SK-N-SH (cell line): ENCODE measurements at regions not wholly inside any gene's neighbourhood (a gene's known extent, or its start where the extent isn't known, plus 50 kb on each side); places are given as distances from the start of the nearest gene placed in this dataset.
"Not testable (repeated sequence)": the region's sequence is repeated elsewhere in the genome, so short reads cannot be mapped to it uniquely, and the experiment has no call there.

ENCODE experiments used
- CTCF ChIA-PET: fragments of 300-600, 350-600 bp; formaldehyde crosslinking; extraction: SDS; loops from one replicate; lab custom pipeline; 2021; lab: Yijun Ruan, JAX
- POLR2A ChIA-PET: fragments of 350-600 bp; sonication (Branson Sonifier 250); formaldehyde crosslinking; extraction: SDS; loops from one replicate; lab custom pipeline; 2020; ENCODE audit warnings: antibody characterized with exemption, inconsistent platforms; lab: Yijun Ruan, JAX
- DNase-seq: peaks from one replicate; pipeline ENCODE4 v3.0.0; 2012
- H2AFZ ChIP-seq: fragments of 200-600 bp; sonication (generic); 2 replicates; pipeline ENCODE4 v1.8.1; 2016; ENCODE audit warnings: antibody characterized with exemption, mild to moderate bottlenecking, low read depth
- H3F3A ChIP-seq: fragments of 200-600 bp; sonication (generic); replicated peaks from 2 replicates; pipeline ENCODE3; 2016; ENCODE audit warnings: antibody characterized with exemption, mild to moderate bottlenecking; ENCODE audit not compliant: insufficient read depth
- H3K27ac ChIP-seq, 2 experiments: fragments of 200-500 bp in 1 of 2; fragments of 200-600 bp in 1 of 2; sonication (Bioruptor generic) in 1 of 2; sonication (generic), shearing (Covaris generic) in 1 of 2; 2 replicates each; pipeline versions ENCODE4 v1.5.1 to v1.6.1; 2014 to 2016; ENCODE audit warnings: low read depth in 2 of 2, inconsistent platforms in 1 of 2, low read length in 1 of 2, mild to moderate bottlenecking in 1 of 2, mixed read lengths in 1 of 2
- H3K27me3 ChIP-seq: fragments of 200-600 bp; sonication (generic), shearing (Covaris generic); 2 replicates; pipeline ENCODE4 v1.6.1; 2016; ENCODE audit warnings: mixed run types; ENCODE audit not compliant: insufficient read depth
- H3K36me3 ChIP-seq, 2 experiments: fragments of 200-500 bp in 1 of 2; fragments of 200-600 bp in 1 of 2; sonication (Bioruptor generic) in 1 of 2; sonication (generic) in 1 of 2; replicated peaks in 1 of 2; 2 replicates each; pipeline versions ENCODE3 to v1.5.1; 2014 to 2016; ENCODE audit warnings: low read length in 1 of 2, mild to moderate bottlenecking in 1 of 2; ENCODE audit not compliant: insufficient read depth in 2 of 2, control insufficient read depth in 1 of 2
- H3K4me1 ChIP-seq, 2 experiments: fragments of 200-500 bp in 1 of 2; fragments of 200-600 bp in 1 of 2; sonication (Bioruptor generic) in 1 of 2; sonication (generic), shearing (Covaris generic) in 1 of 2; 2 replicates each; pipeline versions ENCODE4 v1.5.1 to v1.6.1; 2014 to 2016; ENCODE audit warnings: low read depth in 1 of 2, low read length in 1 of 2, mixed run types in 1 of 2; ENCODE audit not compliant: insufficient read depth in 2 of 2, control insufficient read depth in 1 of 2
- H3K4me2 ChIP-seq: fragments of 200-600 bp; sonication (generic), shearing (Covaris generic); 2 replicates; pipeline ENCODE4 v1.6.1; 2017; ENCODE audit warnings: mixed run types
- H3K4me3 ChIP-seq, 2 experiments: fragments of 200-500 bp in 1 of 2; fragments of 200-600 bp in 1 of 2; sonication (Bioruptor generic) in 1 of 2; sonication (generic), shearing (Covaris generic) in 1 of 2; 2 replicates each; pipeline versions ENCODE4 v1.5.1 to v1.8.1; 2014 to 2016; ENCODE audit warnings: low read depth in 2 of 2, inconsistent platforms in 1 of 2, low read length in 1 of 2, mild to moderate bottlenecking in 1 of 2, mixed read lengths in 1 of 2, moderate library complexity in 1 of 2
- H3K79me2 ChIP-seq: fragments of 200-600 bp; sonication (generic); 2 replicates; pipeline ENCODE4 v1.8.1; 2017; ENCODE audit warnings: mild to moderate bottlenecking; ENCODE audit not compliant: insufficient read depth
- H3K9ac ChIP-seq: fragments of 200-600 bp; sonication (generic); 2 replicates; pipeline ENCODE4 v1.6.1; 2017; ENCODE audit warnings: mixed run types
- H3K9me2 ChIP-seq: fragments of 200-600 bp; sonication (generic); 2 replicates; pipeline ENCODE4 v1.6.1; 2017; ENCODE audit warnings: mixed run types
- H3K9me3 ChIP-seq: fragments of 200-600 bp; sonication (generic); 2 replicates; pipeline ENCODE4 v1.6.1; 2017; ENCODE audit warnings: mixed run types, mild to moderate bottlenecking, moderate library complexity
- H4K20me1 ChIP-seq: fragments of 200-600 bp; sonication (generic); 2 replicates; pipeline ENCODE4 v1.6.1; 2017; ENCODE audit warnings: mild to moderate bottlenecking, mixed run types; ENCODE audit not compliant: insufficient read depth
- CHD2 ChIP-seq: fragments of 150-350 bp; IDR thresholded peaks from 2 replicates; pipeline ENCODE4 v1.6.1; 2018; ENCODE audit warnings: low read length; ENCODE audit not compliant: partially characterized antibody
- ELF1 ChIP-seq: IDR thresholded peaks from 2 replicates; pipeline ENCODE4 v1.4.0; 2012
- EZH2phosphoT487 ChIP-seq: fragments of 200-600 bp; sonication (generic); IDR thresholded peaks from 2 replicates; pipeline ENCODE4 v1.6.1; 2017; ENCODE audit warnings: low read depth, mixed run types, mild to moderate bottlenecking, antibody characterized with exemption, moderate library complexity, borderline replicate concordance
- FOSL2 ChIP-seq: IDR thresholded peaks from 2 replicates; pipeline ENCODE4 v1.4.0; 2012; ENCODE audit warnings: low read depth, mild to moderate bottlenecking, moderate library complexity, borderline replicate concordance
- FOXJ3 ChIP-seq: sonication (generic); formaldehyde crosslinking; IDR thresholded peaks from 2 replicates; pipeline ENCODE4 v1.5.1; 2020; ENCODE audit warnings: mild to moderate bottlenecking, missing genetic modification reagents
- FOXM1 ChIP-seq: IDR thresholded peaks from 2 replicates; pipeline ENCODE4 v1.4.0; 2012; ENCODE audit warnings: low read depth, mild to moderate bottlenecking
- GATA2 ChIP-seq: sonication (generic); formaldehyde crosslinking; IDR thresholded peaks from 2 replicates; pipeline ENCODE4 v1.5.0; 2020; ENCODE audit warnings: mild to moderate bottlenecking, missing genetic modification reagents
- JUND ChIP-seq: IDR thresholded peaks from 2 replicates; pipeline ENCODE4 v1.4.0; 2012
- MXI1 ChIP-seq: IDR thresholded peaks from 2 replicates; pipeline ENCODE4 v1.6.1; 2012; ENCODE audit warnings: mild to moderate bottlenecking, low read depth, low read length, improper control_type of control experiment
- NRF1 ChIP-seq: IDR thresholded peaks from 2 replicates; pipeline ENCODE4 v1.6.1; 2012; ENCODE audit warnings: low read depth, mild to moderate bottlenecking, low read length
- POLR2AphosphoS5 ChIP-seq: IDR thresholded peaks from 2 replicates; pipeline ENCODE4 v1.6.1; 2012; ENCODE audit warnings: low read depth, low read length
- RAD21 ChIP-seq: IDR thresholded peaks from 2 replicates; pipeline ENCODE4 v1.6.1; 2012; ENCODE audit warnings: mild to moderate bottlenecking, low read length
- RCOR1 ChIP-seq: fragments of 150-350 bp; IDR thresholded peaks from 2 replicates; pipeline ENCODE4 v1.6.1; 2017; ENCODE audit warnings: antibody characterized with exemption, low read length
- RFX5 ChIP-seq: IDR thresholded peaks from 2 replicates; pipeline ENCODE4 v1.6.1; 2012; ENCODE audit warnings: mild to moderate bottlenecking, improper control_type of control experiment, low read length
- SIN3A ChIP-seq: IDR thresholded peaks from 2 replicates; pipeline ENCODE4 v1.6.1; 2012; ENCODE audit warnings: low read depth, mild to moderate bottlenecking, low read length, moderate library complexity, borderline replicate concordance
- TAF1 ChIP-seq: IDR thresholded peaks from 2 replicates; pipeline ENCODE4 v1.6.1; 2012; ENCODE audit warnings: low read depth, mild to moderate bottlenecking, low read length, moderate library complexity, borderline replicate concordance
- TCF12 ChIP-seq: IDR thresholded peaks from 2 replicates; pipeline ENCODE4 v1.4.0; 2012
- WGBS: methylation state at CpG from one replicate; pipeline ENCODE4 v1.1.6; 2017; ENCODE audit warnings: low lambda C conversion rate; 5-methylcytosine and 5-hydroxymethylcytosine counted together
- TF ChIP-seq, protein P1 (sequence below): IDR thresholded peaks from 2 replicates; pipeline ENCODE4; 2012
- TF ChIP-seq, protein P2 (sequence below): fragments of 150-350 bp; IDR thresholded peaks from 2 replicates; pipeline ENCODE4 v1.6.1; 2017; ENCODE audit warnings: antibody characterized with exemption, low read length, low read depth, borderline replicate concordance

DNA sequence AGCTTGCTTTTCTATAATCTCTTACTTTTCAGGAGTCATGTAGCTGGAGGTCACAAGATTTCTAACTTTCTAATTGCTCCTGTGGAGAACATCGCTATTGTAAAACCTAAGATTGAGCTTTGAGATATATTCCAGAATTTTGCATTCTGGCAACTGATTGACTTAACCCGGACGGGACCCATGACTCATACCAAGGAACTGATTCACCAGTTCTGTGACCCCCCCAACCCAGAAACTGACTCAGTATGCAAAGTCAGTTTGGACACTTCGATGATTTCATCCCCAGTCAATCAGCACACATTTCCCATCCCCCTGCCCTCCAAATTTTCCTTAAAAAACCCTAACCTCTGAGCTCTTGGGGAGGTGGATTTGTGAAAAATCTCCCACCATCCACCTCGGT is 396.5 kb upstream of the GBE1 start:
- Histone ChIP-seq H3K36me3 (no peaks in the 10 kb centered on the region), H2AFZ (no peak overlapping the region; the same call in 1 of the 2 replicates), H3K9ac (no peak overlapping the region), H3F3A (no peaks in the 10 kb centered on the region), H4K20me1 (no peaks in the 10 kb centered on the region), H3K27ac (no peak overlapping the region), H3K4me1 (no peaks in the 10 kb centered on the region), H3K9me3 (no peaks in the 10 kb centered on the region), H3K4me3 (no peak overlapping the region), H3K79me2 (no peaks in the 10 kb centered on the region), H3K4me2 (no peak overlapping the region), H3K9me2 (no peaks in the 10 kb centered on the region), H3K27me3 (no peaks in the 10 kb centered on the region)
- WGBS: 32% methylated on average over 5 of the region's 5 CpGs
- no peak for TF ChIP-seq TAF1
- TF ChIP-seq FOSL2: peak; percentile 86
- peak; percentile 58 for TF ChIP-seq JUND
- no peak for TF ChIP-seq RCOR1
- TF ChIP-seq, protein P1, sequence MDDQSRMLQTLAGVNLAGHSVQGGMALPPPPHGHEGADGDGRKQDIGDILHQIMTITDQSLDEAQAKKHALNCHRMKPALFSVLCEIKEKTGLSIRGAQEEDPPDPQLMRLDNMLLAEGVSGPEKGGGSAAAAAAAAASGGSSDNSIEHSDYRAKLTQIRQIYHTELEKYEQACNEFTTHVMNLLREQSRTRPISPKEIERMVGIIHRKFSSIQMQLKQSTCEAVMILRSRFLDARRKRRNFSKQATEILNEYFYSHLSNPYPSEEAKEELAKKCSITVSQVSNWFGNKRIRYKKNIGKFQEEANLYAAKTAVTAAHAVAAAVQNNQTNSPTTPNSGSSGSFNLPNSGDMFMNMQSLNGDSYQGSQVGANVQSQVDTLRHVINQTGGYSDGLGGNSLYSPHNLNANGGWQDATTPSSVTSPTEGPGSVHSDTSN: peak; percentile 53
- ChIA-PET POLR2A (no interaction called here), CTCF (no interaction called here)
- no peak for DNase-seq

DNA sequence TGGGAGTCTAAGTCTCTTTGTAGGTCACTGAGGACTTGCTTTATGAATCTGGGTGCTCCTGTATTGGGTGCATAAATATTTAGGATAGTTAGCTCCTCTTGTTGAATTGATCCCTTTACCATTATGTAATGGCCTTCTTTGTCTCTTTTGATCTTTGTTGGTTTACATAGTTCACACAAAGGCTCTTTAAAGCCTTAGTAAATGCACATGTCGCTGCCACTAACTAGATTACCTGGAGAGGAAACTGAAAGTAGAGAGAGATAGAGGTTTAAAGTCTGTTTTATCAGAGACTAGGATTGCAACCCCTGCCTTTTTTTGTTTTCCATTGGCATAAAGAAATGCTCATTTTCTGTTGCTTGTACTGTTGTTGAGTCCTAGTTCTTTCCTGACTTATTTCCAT is 392.4 kb upstream of the GBE1 start:
- POLR2A ChIA-PET, H3F3A ChIP-seq, H3K27me3 ChIP-seq, DNase-seq, H3K9me3 ChIP-seq, H4K20me1 ChIP-seq, H3K4me3 ChIP-seq, CTCF ChIA-PET, H3K4me1 ChIP-seq, H3K9ac ChIP-seq, H3K79me2 ChIP-seq, H3K27ac ChIP-seq, H3K9me2 ChIP-seq, H3K36me3 ChIP-seq, H3K4me2 ChIP-seq, H2AFZ ChIP-seq: not testable (repeated sequence)
- WGBS: 4% methylated on average over 1 of the region's 1 CpG

DNA sequence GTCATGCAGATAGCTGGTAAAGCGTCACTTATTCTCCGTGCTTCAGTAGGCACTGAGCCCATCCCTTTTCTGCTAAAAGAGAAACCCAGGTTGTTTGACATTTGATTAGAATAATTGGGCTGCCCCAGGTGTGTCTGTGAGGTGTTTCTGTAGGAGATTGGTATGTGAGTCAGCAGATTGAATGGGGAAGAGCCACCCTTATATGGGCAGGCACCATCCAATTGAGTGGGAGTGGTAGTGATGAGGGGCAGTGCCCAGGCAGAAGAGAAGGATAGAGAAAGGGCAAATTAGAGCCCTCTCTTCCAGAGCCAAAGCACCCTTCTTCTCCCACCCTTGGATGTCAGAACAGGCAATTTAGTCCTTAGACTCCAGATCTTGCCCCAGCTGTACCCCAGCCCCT is 384.3 kb upstream of the GBE1 start:
- ChIA-PET CTCF (interaction anchor here (2.6 kb wide), 1 partner anchor 13 kb away, joined by 10 read pairs; no protein-coding TSS in a partner anchor), POLR2A (no interaction called here)
- Histone ChIP-seq H3K9me3 (no peaks in the 10 kb centered on the region), H3F3A (no peaks in the 10 kb centered on the region), H3K4me3 (no peak overlapping the region), H4K20me1 (no peaks in the 10 kb centered on the region), H3K36me3 (no peaks in the 10 kb centered on the region), H3K27ac (no peak overlapping the region), H3K4me1 (no peaks in the 10 kb centered on the region), H3K79me2 (no peaks in the 10 kb centered on the region), H3K4me2 (no peak overlapping the region), H3K27me3 (no peaks in the 10 kb centered on the region), H2AFZ (no peak overlapping the region), H3K9ac (no peak overlapping the region), H3K9me2 (no peaks in the 10 kb centered on the region)
- TF ChIP-seq EZH2phosphoT487: no peak
- no peak for TF ChIP-seq GATA2
- TF ChIP-seq ELF1: no peak
- TF ChIP-seq, protein P1: no peak
- no peak for TF ChIP-seq FOXM1
- TF ChIP-seq MXI1: no peak
- TF ChIP-seq RAD21: no peak
- no peak for TF ChIP-seq RFX5
- no peak for TF ChIP-seq TAF1
- TF ChIP-seq FOXJ3 (CRISPR knock-in tag): no peak
- no peak for TF ChIP-seq CHD2
- TF ChIP-seq, protein P2, sequence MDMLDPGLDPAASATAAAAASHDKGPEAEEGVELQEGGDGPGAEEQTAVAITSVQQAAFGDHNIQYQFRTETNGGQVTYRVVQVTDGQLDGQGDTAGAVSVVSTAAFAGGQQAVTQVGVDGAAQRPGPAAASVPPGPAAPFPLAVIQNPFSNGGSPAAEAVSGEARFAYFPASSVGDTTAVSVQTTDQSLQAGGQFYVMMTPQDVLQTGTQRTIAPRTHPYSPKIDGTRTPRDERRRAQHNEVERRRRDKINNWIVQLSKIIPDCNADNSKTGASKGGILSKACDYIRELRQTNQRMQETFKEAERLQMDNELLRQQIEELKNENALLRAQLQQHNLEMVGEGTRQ: no peak
- TF ChIP-seq POLR2AphosphoS5: no peak
- TF ChIP-seq NRF1: no peak
- no peak for TF ChIP-seq RCOR1
- no peak for TF ChIP-seq JUND
- no peak for TF ChIP-seq SIN3A
- no peak for TF ChIP-seq TCF12
- no peak for DNase-seq
- WGBS: 100% methylated on average over 2 of the region's 2 CpGs
